GM12891 (cell line): ENCODE measurements at regions not wholly inside any gene's neighbourhood (a gene's known extent, or its start where the extent isn't known, plus 50 kb on each side); places are given as distances from the start of the nearest gene placed in this dataset.

Experiments used
- POLR2A ChIP-seq: IDR thresholded peaks from 2 replicates; pipeline ENCODE4 v1.6.1; 2011; ENCODE audit warnings: low read depth, low read length, control low read depth
- POLR2AphosphoS5 ChIP-seq: IDR thresholded peaks from 2 replicates; pipeline ENCODE4 v1.6.1; 2011; ENCODE audit warnings: low read depth, low read length, control low read depth
- SPI1 ChIP-seq: IDR thresholded peaks from 2 replicates; pipeline ENCODE4 v1.6.1; 2011; ENCODE audit warnings: low read depth, low read length, control low read depth
- TAF1 ChIP-seq: IDR thresholded peaks from 2 replicates; pipeline ENCODE4 v1.6.1; 2011; ENCODE audit warnings: low read depth, low read length, control low read depth

DNA sequence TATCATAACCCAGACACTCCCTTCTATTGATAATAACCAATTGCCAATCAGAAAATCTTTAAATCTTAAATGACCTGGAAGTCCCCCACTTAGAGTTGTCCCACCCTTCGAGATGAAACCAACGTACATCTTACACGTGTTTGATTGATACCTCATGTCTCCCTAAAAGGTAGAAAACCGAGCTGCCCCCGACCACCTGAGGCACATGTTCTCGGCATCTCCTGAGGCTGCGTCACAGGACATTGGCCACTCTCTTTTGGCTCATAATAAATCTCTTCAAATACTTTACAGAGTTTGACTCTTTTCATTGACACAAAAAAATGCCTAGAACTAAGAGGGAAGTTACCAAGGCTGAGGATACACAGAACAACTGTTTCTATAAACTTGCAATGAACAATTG is 190.0 kb downstream of the RTP5 start:
- TF ChIP-seq POLR2AphosphoS5 (no peak), POLR2A (no peak), SPI1 (no peak), TAF1 (no peak)
